Natural killer cell treated with Interleukin-12 subunit alpha and Interleukin-12 subunit beta and Interleukin-15 and Interleukin-18, amount 100 ng/mL, for 72 hours (primary cell): ENCODE measurements at regions not wholly inside any gene's neighbourhood (a gene's known extent, or its start where the extent isn't known, plus 50 kb on each side); places are given as distances from the start of the nearest gene placed in this dataset.

Source experiments
- ATAC-seq, 2 donors: fragments of 150-1000 bp; cut with Tn5 transposase in 1 of 2; sonication (Bioruptor Pico), chemical (Tn5 transposase) in 1 of 2; 2 replicates each; pipeline ENCODE4 v1.10.0; 2021
- DNase-seq: peaks from one replicate; pipeline ENCODE4 v3.0.0; 2022; ENCODE audit warnings: low spot score
- H3K27ac Mint-ChIP-seq, 2 donors: 1 replicate in 1 of 2; 2 replicates in 1 of 2; pipeline ENCODE4 v1.8.0; 2022; ENCODE audit warnings: mixed read lengths in 2 of 2, mild to moderate bottlenecking in 1 of 2, moderate library complexity in 1 of 2
- H3K27me3 Mint-ChIP-seq, 2 donors: 1 replicate in 1 of 2; 2 replicates in 1 of 2; pipeline ENCODE4 v1.8.0; 2022; ENCODE audit warnings: mixed read lengths in 2 of 2
- H3K36me3 Mint-ChIP-seq: one replicate; pipeline ENCODE4 v1.8.0; 2022; ENCODE audit warnings: mixed read lengths
- H3K4me1 Mint-ChIP-seq, 2 donors: 1 replicate in 1 of 2; 2 replicates in 1 of 2; pipeline ENCODE4 v1.8.0; 2022; ENCODE audit warnings: low read depth in 2 of 2, mixed read lengths in 2 of 2, mild to moderate bottlenecking in 1 of 2
- H3K4me3 Mint-ChIP-seq: one replicate; pipeline ENCODE4 v1.8.0; 2022; ENCODE audit warnings: mixed read lengths
- H3K9me3 Mint-ChIP-seq: 2 replicates; pipeline ENCODE4 v1.8.0; 2022; ENCODE audit warnings: mixed read lengths

DNA sequence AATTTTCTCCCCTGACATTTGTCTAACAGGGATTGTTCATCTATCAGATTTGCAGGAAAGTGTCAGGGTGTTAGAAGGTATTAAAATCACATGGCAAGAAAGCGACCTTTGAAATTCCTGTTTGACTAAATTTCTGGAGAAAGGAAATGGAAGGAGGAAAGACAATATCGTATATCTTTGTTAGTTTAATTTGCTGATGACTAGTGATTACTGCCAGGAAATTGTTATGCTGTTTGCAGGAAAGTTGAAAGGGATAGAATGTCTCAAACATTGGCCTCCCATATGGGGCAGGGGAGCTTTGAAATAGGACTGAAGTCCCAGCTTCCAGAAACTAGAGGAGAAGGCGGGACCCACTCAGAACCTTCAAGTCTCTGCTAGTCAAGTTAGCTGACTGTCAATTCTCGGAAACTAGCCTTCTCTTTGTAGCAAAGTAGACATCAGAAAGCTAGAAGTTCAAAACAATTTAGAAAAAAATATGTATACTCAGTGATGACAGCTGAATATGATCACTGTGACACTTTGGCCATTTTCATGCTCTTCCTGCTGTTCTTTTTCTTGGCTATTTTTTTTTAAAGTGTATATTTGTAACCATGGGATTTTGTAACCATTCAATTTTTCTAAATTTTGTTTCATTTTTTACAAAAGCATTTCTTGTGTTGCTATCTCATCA lies 53.4 kb upstream of the RALGAPA2 start:
- Mint-ChIP-seq H3K36me3 (no peaks in the 10 kb centered on the region), H3K27ac (no peak overlapping the region), H3K4me1 (peaks cover 0 to 4% of the 10 kb centered on the region in 2 donors), H3K4me3 (no peak overlapping the region), H3K27me3 (peaks cover 18 to 34% of the 10 kb centered on the region in 2 donors), H3K9me3 (no peaks in the 10 kb centered on the region)
- DNase-seq (no peak), ATAC-seq (no peak)

GRCh38 chr20:20763650-20764049 lies 51.2 kb upstream of the RALGAPA2 start:
- H3K27ac Mint-ChIP-seq: no peak overlapping the region
- H3K9me3 Mint-ChIP-seq: no peaks in the 10 kb centered on the region
- no peak for DNase-seq
- no peak overlapping the region for H3K4me3 Mint-ChIP-seq
- H3K36me3 Mint-ChIP-seq: no peaks in the 10 kb centered on the region
- peaks cover 17 to 37% of the 10 kb centered on the region in 2 donors for H3K27me3 Mint-ChIP-seq
- H3K4me1 Mint-ChIP-seq: no peaks in the 10 kb centered on the region
- no peak for ATAC-seq
